ENCODE measurements at regions not wholly inside any gene's neighbourhood (a gene's known extent, or its start where the extent isn't known, plus 50 kb on each side); places are given as distances from the start of the nearest gene placed in this dataset.

DNA sequence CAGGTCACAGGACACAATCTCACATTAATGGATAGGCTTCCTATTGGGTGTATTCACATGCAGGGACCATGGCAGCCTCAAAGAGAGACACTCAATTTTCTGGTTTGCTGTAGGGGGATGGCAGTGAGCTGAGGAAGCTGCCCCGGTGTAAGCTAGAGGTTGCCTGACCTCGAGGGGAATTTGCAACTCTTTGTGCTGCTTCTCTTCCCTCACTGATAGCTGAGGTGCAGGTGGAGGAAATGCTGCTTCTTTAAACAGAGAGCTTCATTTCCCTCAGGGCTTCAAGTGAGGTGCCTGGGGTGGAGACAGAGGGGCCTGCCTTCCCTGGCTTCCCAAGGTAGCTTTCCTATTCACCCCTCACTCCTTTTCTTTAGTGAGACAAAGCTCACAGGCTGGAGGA lies 151.9 kb downstream of the CD83 start:
- no peak for DNase-seq
- TF ChIP-seq POLR2AphosphoS5 (IDR thresholded peaks at IDR 0.05) (no peak), POLR2A (IDR thresholded peaks at IDR 0.05) (no peak), EP300 (IDR thresholded peaks at IDR 0.05) (no peak)
- TF ChIP-seq, protein P1, sequence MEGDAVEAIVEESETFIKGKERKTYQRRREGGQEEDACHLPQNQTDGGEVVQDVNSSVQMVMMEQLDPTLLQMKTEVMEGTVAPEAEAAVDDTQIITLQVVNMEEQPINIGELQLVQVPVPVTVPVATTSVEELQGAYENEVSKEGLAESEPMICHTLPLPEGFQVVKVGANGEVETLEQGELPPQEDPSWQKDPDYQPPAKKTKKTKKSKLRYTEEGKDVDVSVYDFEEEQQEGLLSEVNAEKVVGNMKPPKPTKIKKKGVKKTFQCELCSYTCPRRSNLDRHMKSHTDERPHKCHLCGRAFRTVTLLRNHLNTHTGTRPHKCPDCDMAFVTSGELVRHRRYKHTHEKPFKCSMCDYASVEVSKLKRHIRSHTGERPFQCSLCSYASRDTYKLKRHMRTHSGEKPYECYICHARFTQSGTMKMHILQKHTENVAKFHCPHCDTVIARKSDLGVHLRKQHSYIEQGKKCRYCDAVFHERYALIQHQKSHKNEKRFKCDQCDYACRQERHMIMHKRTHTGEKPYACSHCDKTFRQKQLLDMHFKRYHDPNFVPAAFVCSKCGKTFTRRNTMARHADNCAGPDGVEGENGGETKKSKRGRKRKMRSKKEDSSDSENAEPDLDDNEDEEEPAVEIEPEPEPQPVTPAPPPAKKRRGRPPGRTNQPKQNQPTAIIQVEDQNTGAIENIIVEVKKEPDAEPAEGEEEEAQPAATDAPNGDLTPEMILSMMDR (IDR thresholded peaks at IDR 0.05): no peak
- no peaks in the 10 kb centered on the region for H3K27me3 ChIP-seq
- 68 to 90% (median 73%) methylated on average over 2 of the region's 2 CpGs for WGBS, 5 donors
- H3K36me3 ChIP-seq: no peaks in the 10 kb centered on the region
- intact Hi-C loops (cut with DNase I; ENCODE audit: low total_unique reads): no loop called here
- H3K4me3 ChIP-seq: no peak overlapping the region
- no peak overlapping the region for H3K27ac ChIP-seq
- peaks cover 0 to 15% (median 6%) of the 10 kb centered on the region in 4 donors for H3K9me3 ChIP-seq
- H3K4me1 ChIP-seq: peaks cover 0 to 10% (median 2%) of the 10 kb centered on the region in 4 donors

DNA sequence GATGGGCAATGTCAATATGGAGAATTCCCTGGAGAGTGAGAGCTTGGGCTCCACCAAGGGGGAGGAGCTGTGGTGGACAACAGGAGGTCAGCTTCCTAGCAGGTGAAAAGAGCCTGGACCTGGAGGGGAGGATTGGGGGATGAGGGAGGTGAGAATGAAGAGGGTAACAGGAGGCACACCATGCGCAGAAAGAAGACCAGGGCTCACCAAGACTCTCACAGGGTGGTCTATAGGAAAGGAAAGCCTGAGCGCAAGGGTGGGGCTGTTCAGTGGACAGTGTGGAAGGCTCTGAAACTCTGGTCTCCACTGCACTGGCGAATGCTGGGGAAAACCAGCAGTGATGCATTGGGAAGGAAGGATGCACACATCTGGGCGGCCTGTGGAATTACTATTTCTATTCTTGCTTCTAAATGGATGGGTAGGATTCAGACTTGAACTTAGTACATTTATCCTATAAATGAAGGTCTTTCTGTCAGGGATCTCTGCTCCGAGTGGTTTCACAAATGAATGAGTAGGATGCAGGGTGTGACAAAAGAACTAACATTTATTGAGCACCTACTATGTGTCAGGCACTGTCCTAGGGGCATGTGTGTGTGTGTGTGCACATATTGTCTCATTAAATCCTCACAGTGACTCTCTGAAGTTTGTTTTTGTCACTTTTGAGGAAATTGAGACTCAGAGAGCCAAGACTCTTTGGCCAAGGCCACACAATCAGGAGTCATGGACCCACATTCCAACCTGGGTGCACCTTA lies 152.7 kb downstream of the CD83 start:
- H3K36me3 ChIP-seq: no peaks in the 10 kb centered on the region
- WGBS, 5 donors: 84 to 96% (median 95%) methylated on average over 5 of the region's 5 CpGs
- peaks cover 0 to 10% (median 7%) of the 10 kb centered on the region in 4 donors for H3K4me1 ChIP-seq
- peak overlapping the region in 2 of 5 donors; percentile 48 to 65 for H3K27ac ChIP-seq
- DNase-seq: no peak
- no peaks in the 10 kb centered on the region for H3K27me3 ChIP-seq
- H3K4me3 ChIP-seq: no peak overlapping the region
- intact Hi-C loops (cut with DNase I; ENCODE audit: low total_unique reads): no loop called here
- peaks cover 0 to 10% (median 3%) of the 10 kb centered on the region in 4 donors for H3K9me3 ChIP-seq
- TF ChIP-seq, protein P1 (IDR thresholded peaks at IDR 0.05): no peak
- TF ChIP-seq POLR2A (IDR thresholded peaks at IDR 0.05): no peak
- TF ChIP-seq POLR2AphosphoS5 (IDR thresholded peaks at IDR 0.05): no peak
- no peak for TF ChIP-seq EP300 (IDR thresholded peaks at IDR 0.05)

DNA sequence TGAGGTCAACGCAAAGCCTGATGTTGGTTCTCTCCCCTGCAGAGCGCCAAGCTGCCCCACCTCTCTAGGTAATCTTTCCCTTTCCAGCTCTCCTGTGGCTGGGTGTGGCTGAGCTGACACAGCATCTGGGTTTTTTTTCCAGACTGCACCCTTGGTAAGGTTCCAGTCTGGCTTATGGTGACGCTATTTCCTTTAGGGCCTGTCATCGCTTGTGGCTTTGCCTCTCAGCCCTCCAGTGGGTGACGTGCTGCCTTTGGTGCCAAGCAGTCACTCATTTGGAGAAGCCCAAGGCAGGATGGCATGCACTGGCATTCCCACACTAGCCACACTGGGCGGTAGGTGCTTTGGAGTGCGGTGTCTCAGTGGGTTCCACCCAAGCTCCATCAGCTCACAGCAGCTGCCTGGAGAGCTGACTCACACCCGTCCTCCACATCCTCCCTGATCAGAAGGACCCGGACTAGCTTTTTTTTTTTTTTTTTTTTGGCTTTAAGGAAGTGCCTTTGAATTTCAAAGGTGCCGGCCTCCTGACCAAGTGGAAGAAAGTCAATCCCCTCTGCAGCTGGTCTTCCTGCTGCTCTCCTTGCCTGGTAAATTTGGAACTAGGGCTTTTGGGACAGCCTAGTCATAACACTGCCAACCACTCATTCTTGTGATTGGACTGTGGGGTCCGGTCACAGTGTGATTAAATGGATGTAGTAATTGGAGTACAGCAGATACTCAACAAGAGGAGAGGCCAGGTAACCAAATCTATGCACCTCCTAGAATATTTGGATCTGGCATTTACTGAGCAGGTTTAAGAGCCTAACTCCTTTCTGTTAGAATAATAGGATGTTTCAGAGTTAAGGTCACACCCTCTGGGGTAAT lies 153.6 kb downstream of the CD83 start:
- WGBS, 5 donors: 35 to 52% (median 43%) methylated on average over 10 to 11 of the region's 11 CpGs
- peak overlapping the region in 3 of 5 donors; percentile 25 to 65 (median 61) for H3K27ac ChIP-seq
- intact Hi-C loops (cut with DNase I; ENCODE audit: low total_unique reads): no loop called here
- TF ChIP-seq POLR2A (IDR thresholded peaks at IDR 0.05) (no peak), EP300 (IDR thresholded peaks at IDR 0.05) (no peak), POLR2AphosphoS5 (IDR thresholded peaks at IDR 0.05) (peak in 1 of 3 donors; percentile 17)
- TF ChIP-seq, protein P1 (IDR thresholded peaks at IDR 0.05): no peak
- peak; percentile 54 to 77 for DNase-seq
- no peaks in the 10 kb centered on the region for H3K27me3 ChIP-seq
- peaks cover 0 to 18% (median 11%) of the 10 kb centered on the region in 4 donors for H3K4me1 ChIP-seq
- H3K4me3 ChIP-seq: no peak overlapping the region
- H3K9me3 ChIP-seq: peaks cover 0 to 10% (median 3%) of the 10 kb centered on the region in 4 donors
- no peaks in the 10 kb centered on the region for H3K36me3 ChIP-seq
